Kidney (tissue), 13 donors: ENCODE measurements at regions not wholly inside any gene's neighbourhood (a gene's known extent, or its start where the extent isn't known, plus 50 kb on each side); places are given as distances from the start of the nearest gene placed in this dataset.

ENCODE experiments used
- DNase-seq, 5 donors: peaks; one replicate each; pipeline ENCODE4 v3.0.0-alpha.2; 2013 to 2020
- FAIRE-seq: peaks from 2 replicates; lab custom pipeline; 2012; peaks lifted over from hg19 to GRCh38; lab: Jason Lieb, UNC
- H3K27ac ChIP-seq, 2 donors: one replicate each; pipeline ENCODE4 v1.7.0; 2013; ENCODE audit warnings: low read depth in 2 of 2, low read length in 2 of 2, inconsistent platforms in 1 of 2
- H3K27me3 ChIP-seq: one replicate; pipeline ENCODE4 v1.7.1; 2013; ENCODE audit warnings: low read length, inconsistent platforms; ENCODE audit not compliant: control insufficient read depth, insufficient read depth
- H3K36me3 ChIP-seq, 3 donors: one replicate each; pipeline versions ENCODE4 v1.7.0 to v1.7.1; 2013; ENCODE audit warnings: low read length in 3 of 3, control low read depth in 1 of 3, inconsistent platforms in 1 of 3; ENCODE audit not compliant: insufficient read depth in 3 of 3, control insufficient read depth in 2 of 3
- H3K4me1 ChIP-seq, 3 donors: one replicate each; pipeline versions ENCODE4 v1.7.0 to v1.7.1; 2013; ENCODE audit warnings: low read length in 3 of 3, inconsistent platforms in 1 of 3, low read depth in 1 of 3; ENCODE audit not compliant: control insufficient read depth in 2 of 3, insufficient read depth in 2 of 3
- H3K4me3 ChIP-seq, 3 donors: one replicate each; pipeline versions ENCODE4 v1.7.0 to v1.8.1; 2013; ENCODE audit warnings: low read length in 3 of 3, control low read depth in 1 of 3, inconsistent platforms in 1 of 3
- H3K9ac ChIP-seq, 3 donors: one replicate each; pipeline versions ENCODE4 v1.7.0 to v1.7.1; 2013; ENCODE audit warnings: low read length in 3 of 3, control low read depth in 1 of 3, inconsistent platforms in 1 of 3
- H3K9me3 ChIP-seq, 3 donors: one replicate each; pipeline versions ENCODE4 v1.7.0 to v1.7.1; 2013; ENCODE audit warnings: low read length in 3 of 3, control low read depth in 1 of 3, inconsistent platforms in 1 of 3; ENCODE audit not compliant: control insufficient read depth in 2 of 3, insufficient read depth in 1 of 3
- CTCF ChIP-seq: IDR thresholded peaks from 3 replicates; pipeline ENCODE4 v1.5.1; 2012; ENCODE audit warnings: mild to moderate bottlenecking, moderate library complexity, borderline replicate concordance; ENCODE audit not compliant: insufficient read depth; ENCODE audit errors: extremely low read depth
- intact Hi-C: fragments of 100-400 bp; cut with DNase I; formaldehyde crosslinking; loops from one replicate; pipeline ENCODE4 v1.11.1; 2022
- donor health status: control.
- donor health status: control.
- donor health status: control.
- donor health status: control.
- donor health status: control.
- donor health status: DM: yes; HTN: yes; CAD: no.
- donor health status: Normal renal cell carcinoma (clear cell type).

- Histone ChIP-seq H3K27me3 (no peaks in the 10 kb centered on the region), H3K4me1 (no peaks in the 10 kb centered on the region), H3K36me3 (no peaks in the 10 kb centered on the region), H3K9ac (no peak overlapping the region), H3K4me3 (no peak overlapping the region), H3K27ac (no peak overlapping the region), H3K9me3 (no peaks in the 10 kb centered on the region)
- intact Hi-C loops: no loop called here
- TF ChIP-seq CTCF: no peak
- FAIRE-seq (no peak), DNase-seq (peak in 2 of 5 donors; percentile 13 to 14)
These were observed 321.4 kb downstream of the NPR3 start for GRCh38 chr5:33032271-33033070.

GRCh38 chr5:33033516-33033915 lies 322.4 kb downstream of the NPR3 start:
- Histone ChIP-seq H3K4me3 (no peak overlapping the region), H3K9me3 (no peaks in the 10 kb centered on the region), H3K4me1 (no peaks in the 10 kb centered on the region), H3K9ac (no peak overlapping the region), H3K36me3 (no peaks in the 10 kb centered on the region), H3K27ac (no peak overlapping the region), H3K27me3 (no peaks in the 10 kb centered on the region)
- DNase-seq (no peak), FAIRE-seq (no peak)
- intact Hi-C loops: no loop called here
- TF ChIP-seq CTCF: no peak

- no peak overlapping the region for H3K9ac ChIP-seq
- no peaks in the 10 kb centered on the region for H3K9me3 ChIP-seq
- no peak overlapping the region for H3K27ac ChIP-seq
- H3K36me3 ChIP-seq: no peaks in the 10 kb centered on the region
- H3K4me1 ChIP-seq: no peaks in the 10 kb centered on the region
- intact Hi-C loops: no loop called here
- no peaks in the 10 kb centered on the region for H3K27me3 ChIP-seq
- FAIRE-seq: no peak
- no peak overlapping the region for H3K4me3 ChIP-seq
- no peak for TF ChIP-seq CTCF
- no peak for DNase-seq
These were observed 323.7 kb downstream of the NPR3 start for GRCh38 chr5:33034777-33035176.
